ENCODE measurements at regions not wholly inside any gene's neighbourhood (a gene's known extent, or its start where the extent isn't known, plus 50 kb on each side); places are given as distances from the start of the nearest gene placed in this dataset.
"Not testable (repeated sequence)": the region's sequence is repeated elsewhere in the genome, so short reads cannot be mapped to it uniquely, and the experiment has no call there.

GRCh38 chr16:66042341-66042740 lies 324.1 kb upstream of the CDH5 start:
- no peak for DNase-seq

DNA sequence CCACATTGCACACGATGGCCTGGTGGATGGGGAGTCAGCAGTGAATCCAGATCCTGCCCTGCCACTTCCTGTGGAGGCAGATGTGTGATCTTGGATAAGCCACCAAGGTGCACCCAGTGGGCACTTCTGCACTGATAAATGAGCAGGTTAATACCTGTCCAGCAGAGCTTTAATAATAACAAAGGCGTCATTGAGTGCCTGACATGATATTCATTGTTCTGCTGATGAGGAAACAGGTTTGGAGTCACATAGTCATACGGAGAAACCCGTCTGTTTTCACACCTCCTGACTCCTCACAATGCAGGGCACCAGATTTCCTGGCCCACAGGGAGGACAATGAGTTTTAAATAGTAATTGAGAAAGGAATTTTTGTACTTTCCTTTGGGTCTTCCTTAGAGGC lies 324.6 kb upstream of the CDH5 start:
- no peak for DNase-seq

DNA sequence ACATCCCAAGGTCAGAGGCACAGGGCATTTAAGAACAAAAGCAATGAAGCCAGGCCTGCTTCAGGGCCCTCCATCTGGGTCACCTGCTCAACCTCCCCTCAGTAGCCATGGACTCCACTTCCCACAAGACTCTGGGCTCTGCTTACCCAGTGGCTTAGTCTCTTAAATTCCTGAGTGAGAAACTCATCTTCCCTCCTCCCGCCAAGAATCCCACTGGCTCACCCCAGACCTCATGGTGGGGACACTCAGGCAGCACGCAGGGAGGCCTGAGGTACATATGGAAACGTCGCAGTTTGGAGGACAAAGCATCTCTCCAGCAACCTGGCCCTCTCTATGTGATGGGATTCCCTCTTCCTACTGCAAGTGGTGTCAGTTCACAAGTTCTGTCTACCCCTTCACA lies 326.7 kb upstream of the CDH5 start:
- DNase-seq = no peak

DNA sequence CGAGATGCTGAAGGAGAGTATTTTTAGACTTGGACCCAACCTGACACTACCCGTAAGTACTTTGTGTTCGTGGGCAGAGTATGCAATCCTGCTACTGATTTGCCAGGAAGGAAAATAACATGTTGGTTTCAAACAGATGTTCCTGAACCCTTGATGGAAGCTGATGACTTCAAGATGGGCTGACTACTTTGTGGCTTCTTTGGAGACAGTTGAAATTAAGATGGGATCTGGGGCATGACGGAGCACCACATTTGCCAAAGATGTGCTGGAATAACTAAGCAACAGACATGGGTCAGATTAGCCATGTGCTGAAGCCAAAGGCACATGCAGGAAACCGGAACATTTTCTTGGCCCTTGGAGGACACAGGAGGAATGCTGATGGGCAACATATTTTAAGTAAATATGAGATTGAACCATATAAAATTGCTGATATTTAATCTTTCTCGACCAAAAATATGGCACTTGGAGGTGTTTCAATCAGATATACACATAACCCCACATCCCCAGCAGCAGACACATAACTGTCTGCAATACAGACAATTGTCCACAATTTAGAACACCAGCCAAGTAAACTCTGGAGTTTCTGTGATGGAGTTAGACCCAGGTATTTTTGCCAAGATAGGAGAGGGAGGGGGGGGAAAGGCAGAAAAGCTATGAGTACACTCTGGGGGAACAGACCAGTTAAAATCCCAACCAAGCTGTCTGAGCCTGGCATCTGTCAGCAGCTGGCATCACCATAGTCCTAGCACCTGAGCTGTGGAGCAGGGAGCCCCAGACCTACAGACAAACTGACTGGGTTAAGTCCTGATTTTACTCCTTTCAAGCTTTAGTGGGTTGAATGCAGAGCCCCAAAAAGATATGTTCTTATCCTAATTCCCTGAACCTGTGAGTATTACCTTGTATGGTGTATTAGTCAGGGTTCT lies 329.4 kb upstream of the CDH5 start:
- no peak for DNase-seq

GRCh38 chr16:66036184-66036583 lies 330.3 kb upstream of the CDH5 start:
- no peak for DNase-seq

- no peak for DNase-seq
These were observed 331.4 kb upstream of the CDH5 start for GRCh38 chr16:66035096-66035495.

GRCh38 chr16:66032841-66033240 lies 333.6 kb upstream of the CDH5 start:
- no peak for DNase-seq

DNA sequence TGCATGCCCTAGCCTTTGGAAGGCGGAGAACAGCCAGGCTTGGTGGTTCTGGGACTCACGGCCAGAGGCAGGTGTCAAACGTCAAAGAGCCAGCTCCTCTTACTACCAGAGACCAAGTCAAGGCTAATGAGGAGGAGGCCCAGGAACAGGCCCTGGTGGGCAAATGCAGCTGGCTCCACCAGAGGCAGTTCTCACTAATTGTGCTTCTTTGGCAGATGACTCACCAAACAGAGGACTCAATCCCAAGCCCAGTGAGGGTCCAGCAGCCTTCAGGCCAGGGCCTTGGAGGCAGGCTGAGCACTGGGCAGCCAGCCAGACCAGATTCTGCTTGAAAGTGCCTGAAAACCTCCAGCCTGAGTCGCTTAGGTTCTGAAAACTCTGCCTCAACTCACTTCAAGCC lies 336.5 kb upstream of the CDH5 start:
- DNase-seq = no peak

- no peak for DNase-seq
These were observed 337.8 kb upstream of the CDH5 start for GRCh38 chr16:66028510-66029216.

GRCh38 chr16:66026787-66027330 lies 339.6 kb upstream of the CDH5 start:
- no peak for DNase-seq

DNA sequence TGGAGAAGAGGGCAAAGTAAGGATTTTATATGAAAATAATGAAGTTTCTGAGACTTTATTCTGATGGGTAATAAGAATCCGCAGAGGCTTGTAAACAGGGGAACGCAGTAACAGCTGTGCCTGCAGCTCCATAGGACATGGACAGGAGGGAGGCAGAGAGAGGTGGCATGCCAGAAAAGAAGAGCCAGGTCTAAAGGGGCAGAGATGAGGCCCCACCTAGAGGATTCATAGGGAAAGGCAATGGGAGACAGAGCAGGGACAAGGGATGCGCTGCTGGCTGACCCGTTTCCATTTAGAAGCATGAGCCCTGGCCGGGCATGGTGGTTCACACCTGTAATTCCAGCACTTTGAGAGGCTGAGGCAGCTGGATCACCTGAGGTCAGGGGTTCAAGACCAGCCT lies 340.3 kb upstream of the CDH5 start:
- DNase-seq = peak in 1 of 2 experiments; percentile 0

- DNase-seq = no peak
These were observed 340.7 kb upstream of the CDH5 start for GRCh38 chr16:66025751-66026150.

- DNase-seq = not testable (repeated sequence)
These were observed 341.9 kb upstream of the CDH5 start for GRCh38 chr16:66024567-66024966.

DNA sequence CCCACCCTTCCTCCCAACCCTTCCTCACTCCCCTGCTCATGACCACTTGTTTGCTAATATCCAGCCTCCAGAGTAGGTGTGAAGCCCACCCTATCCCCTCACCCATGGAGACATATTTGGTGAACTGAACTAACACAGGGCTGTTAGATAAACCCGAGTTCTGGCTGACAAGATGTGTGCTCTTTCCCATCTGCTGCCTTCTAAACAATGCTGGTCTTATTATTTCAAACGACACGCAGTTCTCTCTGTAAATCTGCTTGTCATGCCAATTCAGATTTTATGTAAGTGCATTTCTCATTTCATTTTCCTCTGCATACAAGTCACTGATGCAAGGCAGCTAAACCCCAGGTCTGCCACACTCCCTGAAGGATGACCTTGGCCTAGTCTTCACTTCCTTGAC lies 343.0 kb upstream of the CDH5 start:
- no peak for DNase-seq

DNA sequence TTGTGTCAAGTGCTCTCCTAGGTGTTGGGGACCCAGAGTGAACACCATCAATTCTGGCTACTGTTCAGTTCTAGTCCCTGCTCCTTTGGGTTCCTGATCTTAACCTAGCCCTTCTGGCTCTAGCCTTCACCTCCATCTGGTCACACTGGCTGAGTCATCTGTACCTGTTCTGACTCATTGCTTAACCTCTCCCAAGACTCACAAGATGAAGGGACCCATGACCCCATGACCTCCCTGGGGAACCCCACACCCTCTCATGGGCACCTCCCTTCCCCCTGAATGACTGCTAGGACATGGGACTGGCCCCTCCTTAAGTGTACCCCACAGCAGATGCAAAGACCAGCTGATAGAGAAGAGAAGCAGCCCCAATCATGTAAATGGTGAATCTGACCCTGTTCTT lies 345.8 kb upstream of the CDH5 start:
- DNase-seq = no peak

DNA sequence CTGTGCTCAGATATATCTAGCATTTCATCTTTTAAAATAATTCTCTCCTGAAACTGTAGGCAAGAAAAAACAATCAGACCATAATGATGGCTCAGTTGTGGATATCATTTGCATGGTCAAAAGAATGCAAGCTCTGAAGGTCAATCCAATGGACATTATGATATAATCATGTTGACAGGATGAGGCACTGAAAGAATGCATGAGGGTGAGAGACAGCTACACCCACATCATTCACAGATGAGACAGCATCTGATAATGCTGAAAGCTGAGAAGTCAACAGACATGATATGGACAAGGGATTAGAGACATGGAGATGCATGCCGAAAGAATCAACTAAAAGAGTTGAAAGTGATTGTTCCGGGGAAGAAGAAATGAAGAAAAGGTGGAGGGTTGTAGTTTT lies 346.4 kb upstream of the CDH5 start:
- DNase-seq = no peak

DNA sequence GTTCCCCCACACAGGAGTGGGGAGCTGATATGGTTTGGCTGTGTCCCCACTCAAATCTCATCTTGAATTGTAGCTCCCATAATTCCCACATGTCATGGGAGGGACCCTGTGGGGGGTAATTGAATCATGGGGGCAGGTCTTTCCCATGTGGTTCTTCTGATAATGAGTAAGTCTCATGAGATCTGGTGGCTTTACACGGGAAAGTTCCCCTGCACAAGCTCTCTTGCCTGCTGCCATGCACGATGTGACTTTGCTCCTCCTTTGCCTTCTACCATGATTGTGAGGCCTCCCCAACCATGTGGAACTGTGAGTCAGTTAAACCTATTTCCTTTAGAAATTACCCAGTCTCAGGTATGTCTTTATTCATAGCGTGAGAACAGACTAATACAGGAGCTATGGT lies 347.0 kb upstream of the CDH5 start:
- DNase-seq = not testable (repeated sequence)

GRCh38 chr16:66014221-66014620 lies 352.3 kb upstream of the CDH5 start:
- no peak for DNase-seq

GRCh38 chr16:66013486-66013885 lies 353.0 kb upstream of the CDH5 start:
- no peak for DNase-seq

DNA sequence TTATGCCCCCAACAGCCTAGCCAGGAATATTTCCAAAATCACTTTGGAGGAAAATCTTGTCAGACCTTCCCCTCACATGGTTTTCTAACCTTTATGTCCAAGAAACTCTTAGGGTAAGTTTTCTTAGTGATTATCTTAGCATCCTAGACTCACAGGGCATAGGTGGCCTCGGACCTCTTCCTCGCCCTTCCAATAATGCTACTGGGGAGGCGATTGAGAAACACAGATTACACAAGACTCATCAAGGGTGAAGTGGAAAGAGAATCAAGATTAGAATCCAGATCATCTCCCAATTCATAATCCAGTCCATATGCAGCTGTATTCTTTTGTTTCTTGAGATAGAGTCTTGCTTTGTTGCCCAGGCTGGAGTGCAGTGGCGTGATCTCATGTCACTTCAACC lies 358.4 kb upstream of the CDH5 start:
- no peak for DNase-seq

DNA sequence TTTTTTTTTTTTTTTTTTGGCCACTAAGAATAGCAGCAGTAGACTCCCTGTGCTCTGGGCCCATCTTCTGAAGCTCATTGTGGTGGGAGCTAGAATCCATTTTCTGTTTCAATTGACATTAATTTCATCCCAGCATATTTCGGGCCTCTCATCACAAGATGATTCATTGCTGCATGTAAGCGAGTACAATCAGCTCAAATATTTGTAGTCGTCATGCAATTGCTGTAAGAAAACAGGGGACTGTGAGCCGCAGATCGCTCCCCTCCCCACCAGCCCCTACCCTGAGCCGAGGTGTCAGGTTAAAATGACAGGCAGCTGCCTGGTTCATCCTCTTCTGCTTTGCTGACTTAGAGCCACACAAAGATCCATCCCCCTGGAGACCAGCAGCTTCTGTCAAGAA lies 358.8 kb upstream of the CDH5 start:
- no peak for DNase-seq

- no peak for DNase-seq
These were observed 360.0 kb upstream of the CDH5 start for GRCh38 chr16:66006485-66006884.

DNA sequence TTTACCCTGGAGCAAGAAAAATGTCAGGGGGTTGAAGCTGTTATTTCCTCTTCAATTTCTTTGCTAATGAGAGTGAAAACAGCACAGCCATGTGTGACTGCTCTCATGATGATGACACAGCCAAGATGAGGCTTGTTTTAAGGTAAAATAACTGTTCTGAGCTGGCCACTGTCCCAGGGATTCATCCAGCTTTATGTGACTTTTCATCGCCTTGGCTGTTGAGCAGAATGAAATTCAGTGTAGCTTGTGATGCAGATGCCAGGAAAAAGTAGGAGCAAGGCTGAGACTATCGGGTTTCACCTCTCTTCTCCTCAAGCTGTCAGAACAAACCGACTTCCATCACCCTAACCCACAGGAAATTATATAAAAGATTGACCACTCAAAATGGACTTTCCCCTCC lies 361.8 kb upstream of the CDH5 start:
- DNase-seq = no peak

DNA sequence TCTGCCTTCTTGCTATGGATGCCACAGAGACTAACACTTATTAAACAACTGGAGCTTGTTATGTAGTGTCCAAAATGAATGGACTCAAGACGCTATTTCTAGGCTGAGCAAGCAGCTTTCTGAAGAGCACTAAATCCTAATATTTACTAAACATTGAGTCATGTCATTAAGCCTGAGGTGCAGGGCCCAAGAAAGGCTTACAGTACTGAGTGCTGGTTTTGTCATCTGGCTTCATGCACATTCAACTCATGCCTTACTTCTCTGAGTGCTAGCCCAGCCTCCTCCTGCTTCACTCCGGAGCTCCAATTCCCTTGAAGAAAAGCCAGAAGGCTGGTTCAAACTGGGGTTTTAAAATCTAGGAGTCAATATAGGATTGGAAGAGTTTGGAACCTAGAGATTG lies 363.3 kb upstream of the CDH5 start:
- no peak for DNase-seq
